Ovary (tissue), 3 donors: ENCODE measurements at regions not wholly inside any gene's neighbourhood (a gene's known extent, or its start where the extent isn't known, plus 50 kb on each side); places are given as distances from the start of the nearest gene placed in this dataset.

Experiments used
- EP300 ChIP-seq: sonication (generic); formaldehyde crosslinking; IDR thresholded peaks from one replicate; pipeline ENCODE4 v1.6.1; 2017; ENCODE audit warnings: antibody characterized with exemption
- TF ChIP-seq, protein P1 (sequence below), 3 donors: fragments of 450-650 bp in 2 of 3; fragments of 200-600 bp in 1 of 3; IDR thresholded peaks; one replicate each; pipeline versions ENCODE4 v1.5.1 to v1.8.0; 2016 to 2022; ENCODE audit warnings: antibody characterized with exemption in 3 of 3, mild to moderate bottlenecking in 1 of 3
- donor health status: DM: no; HTN: no; CAD: no.

DNA sequence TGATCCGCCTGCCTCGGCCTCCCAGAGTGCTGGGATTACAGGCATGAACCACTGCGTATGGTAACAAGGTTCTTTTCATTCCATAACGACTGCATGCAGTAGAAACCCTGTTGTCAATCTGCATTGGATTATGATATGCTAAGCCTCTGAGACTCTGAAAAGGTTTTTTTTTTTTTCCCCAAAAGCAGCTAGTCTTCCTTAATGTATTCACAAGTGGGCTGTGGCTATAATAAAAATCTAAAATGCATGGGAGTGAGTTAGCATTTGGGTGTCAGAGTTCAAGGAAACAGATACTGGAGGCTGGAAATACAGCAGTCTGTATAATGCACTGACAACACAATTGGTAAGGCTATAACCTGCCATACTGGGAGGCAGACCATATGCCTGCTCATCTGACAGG is 218.1 kb downstream of the NSUN3 start:
- TF ChIP-seq, protein P1, sequence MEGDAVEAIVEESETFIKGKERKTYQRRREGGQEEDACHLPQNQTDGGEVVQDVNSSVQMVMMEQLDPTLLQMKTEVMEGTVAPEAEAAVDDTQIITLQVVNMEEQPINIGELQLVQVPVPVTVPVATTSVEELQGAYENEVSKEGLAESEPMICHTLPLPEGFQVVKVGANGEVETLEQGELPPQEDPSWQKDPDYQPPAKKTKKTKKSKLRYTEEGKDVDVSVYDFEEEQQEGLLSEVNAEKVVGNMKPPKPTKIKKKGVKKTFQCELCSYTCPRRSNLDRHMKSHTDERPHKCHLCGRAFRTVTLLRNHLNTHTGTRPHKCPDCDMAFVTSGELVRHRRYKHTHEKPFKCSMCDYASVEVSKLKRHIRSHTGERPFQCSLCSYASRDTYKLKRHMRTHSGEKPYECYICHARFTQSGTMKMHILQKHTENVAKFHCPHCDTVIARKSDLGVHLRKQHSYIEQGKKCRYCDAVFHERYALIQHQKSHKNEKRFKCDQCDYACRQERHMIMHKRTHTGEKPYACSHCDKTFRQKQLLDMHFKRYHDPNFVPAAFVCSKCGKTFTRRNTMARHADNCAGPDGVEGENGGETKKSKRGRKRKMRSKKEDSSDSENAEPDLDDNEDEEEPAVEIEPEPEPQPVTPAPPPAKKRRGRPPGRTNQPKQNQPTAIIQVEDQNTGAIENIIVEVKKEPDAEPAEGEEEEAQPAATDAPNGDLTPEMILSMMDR (IDR thresholded peaks at IDR 0.05), result no peak
- no peak for TF ChIP-seq EP300
